Type B pancreatic cell (in vitro differentiated cells): ENCODE measurements at regions not wholly inside any gene's neighbourhood (a gene's known extent, or its start where the extent isn't known, plus 50 kb on each side); places are given as distances from the start of the nearest gene placed in this dataset.

Experiments used
- DNase-seq: peaks from one replicate; pipeline ENCODE4 v3.0.0; 2021; ENCODE audit warnings: mixed read lengths; ENCODE audit not compliant: unreplicated experiment; ENCODE audit errors: extremely low spot score
- H3K27ac Mint-ChIP-seq: 2 replicates; pipeline ENCODE4 v1.8.0; 2021; ENCODE audit warnings: mild to moderate bottlenecking, mixed read lengths
- H3K27me3 Mint-ChIP-seq: 2 replicates; pipeline ENCODE4 v1.8.0; 2021; ENCODE audit warnings: mixed read lengths
- H3K36me3 Mint-ChIP-seq: 2 replicates; pipeline ENCODE4 v1.8.0; 2021; ENCODE audit warnings: mixed read lengths
- H3K4me1 Mint-ChIP-seq: one replicate; pipeline ENCODE4 v1.8.0; 2021; ENCODE audit warnings: mixed read lengths; ENCODE audit not compliant: unreplicated experiment
- H3K4me3 Mint-ChIP-seq: 2 replicates; pipeline ENCODE4 v1.8.0; 2021; ENCODE audit warnings: mild to moderate bottlenecking, mixed read lengths
- H3K9me3 Mint-ChIP-seq: 2 replicates; pipeline ENCODE4 v1.8.0; 2021; ENCODE audit warnings: mixed read lengths
- CTCF ChIP-seq: fragments of 200-600 bp; sonication (generic); conservative IDR thresholded peaks from 2 replicates; pipeline ENCODE4 v1.5.0; 2021; ENCODE audit warnings: antibody characterized with exemption, mild to moderate bottlenecking

- Mint-ChIP-seq H3K9me3 (no peaks in the 10 kb centered on the region), H3K36me3 (no peaks in the 10 kb centered on the region), H3K4me3 (no peak overlapping the region), H3K27ac (no peak overlapping the region), H3K27me3 (no peaks in the 10 kb centered on the region), H3K4me1 (no peaks in the 10 kb centered on the region)
- DNase-seq, result no peak
- no peak for TF ChIP-seq CTCF
Observed at GRCh38 chr5:165079389-165079788, 1574.0 kb downstream of the MAT2B start.

- H3K27me3 Mint-ChIP-seq, result no peaks in the 10 kb centered on the region
- no peaks in the 10 kb centered on the region for H3K4me1 Mint-ChIP-seq
- TF ChIP-seq CTCF, result no peak
- DNase-seq, result no peak
- H3K9me3 Mint-ChIP-seq, result no peaks in the 10 kb centered on the region
- H3K27ac Mint-ChIP-seq, result no peak overlapping the region
- no peak overlapping the region for H3K4me3 Mint-ChIP-seq
- H3K36me3 Mint-ChIP-seq, result no peaks in the 10 kb centered on the region
Observed at GRCh38 chr5:165083394-165083793, 1578.0 kb downstream of the MAT2B start.

- H3K27ac Mint-ChIP-seq, result no peak overlapping the region
- H3K9me3 Mint-ChIP-seq, result no peaks in the 10 kb centered on the region
- no peaks in the 10 kb centered on the region for H3K36me3 Mint-ChIP-seq
- H3K27me3 Mint-ChIP-seq, result no peaks in the 10 kb centered on the region
- no peak for DNase-seq
- TF ChIP-seq CTCF, result no peak
- no peak overlapping the region for H3K4me3 Mint-ChIP-seq
- no peaks in the 10 kb centered on the region for H3K4me1 Mint-ChIP-seq
Observed at GRCh38 chr5:165086465-165086864, 1581.0 kb downstream of the MAT2B start.

- Mint-ChIP-seq H3K36me3 (no peaks in the 10 kb centered on the region), H3K27me3 (no peaks in the 10 kb centered on the region), H3K9me3 (peaks cover 5% of the 10 kb centered on the region), H3K4me3 (no peak overlapping the region), H3K4me1 (no peaks in the 10 kb centered on the region), H3K27ac (no peak overlapping the region)
- TF ChIP-seq CTCF, result no peak
- DNase-seq, result no peak
Observed at GRCh38 chr5:165094782-165095181, 1589.4 kb downstream of the MAT2B start.

- no peak overlapping the region for H3K27ac Mint-ChIP-seq
- peaks cover 13% of the 10 kb centered on the region for H3K9me3 Mint-ChIP-seq
- DNase-seq, result no peak
- H3K4me1 Mint-ChIP-seq, result no peaks in the 10 kb centered on the region
- no peak for TF ChIP-seq CTCF
- H3K4me3 Mint-ChIP-seq, result no peak overlapping the region
- no peaks in the 10 kb centered on the region for H3K27me3 Mint-ChIP-seq
- H3K36me3 Mint-ChIP-seq, result peaks cover 7% of the 10 kb centered on the region
Observed at GRCh38 chr5:165101709-165102108, 1596.3 kb downstream of the MAT2B start.

- H3K9me3 Mint-ChIP-seq, result peaks cover 8% of the 10 kb centered on the region
- no peaks in the 10 kb centered on the region for H3K4me1 Mint-ChIP-seq
- no peak overlapping the region for H3K27ac Mint-ChIP-seq
- TF ChIP-seq CTCF, result no peak
- H3K4me3 Mint-ChIP-seq, result no peak overlapping the region
- H3K36me3 Mint-ChIP-seq, result peaks cover 7% of the 10 kb centered on the region
- no peaks in the 10 kb centered on the region for H3K27me3 Mint-ChIP-seq
- DNase-seq, result no peak
Observed at GRCh38 chr5:165104611-165105010, 1599.2 kb downstream of the MAT2B start.
